Panc1 (cell line): ENCODE measurements at regions not wholly inside any gene's neighbourhood (a gene's known extent, or its start where the extent isn't known, plus 50 kb on each side); places are given as distances from the start of the nearest gene placed in this dataset.

Experiments used
- POLR2AphosphoS5 ChIP-seq: IDR thresholded peaks from 2 replicates; pipeline ENCODE4 v1.6.1; 2012; ENCODE audit warnings: mild to moderate bottlenecking, low read depth, low read length, moderate library complexity
- TF ChIP-seq, protein P1 (sequence below): fragments of 450-650 bp; IDR thresholded peaks from 2 replicates; pipeline ENCODE4 v1.5.1; 2017; ENCODE audit warnings: mild to moderate bottlenecking

- TF ChIP-seq POLR2AphosphoS5 = no peak
- TF ChIP-seq, protein P1, sequence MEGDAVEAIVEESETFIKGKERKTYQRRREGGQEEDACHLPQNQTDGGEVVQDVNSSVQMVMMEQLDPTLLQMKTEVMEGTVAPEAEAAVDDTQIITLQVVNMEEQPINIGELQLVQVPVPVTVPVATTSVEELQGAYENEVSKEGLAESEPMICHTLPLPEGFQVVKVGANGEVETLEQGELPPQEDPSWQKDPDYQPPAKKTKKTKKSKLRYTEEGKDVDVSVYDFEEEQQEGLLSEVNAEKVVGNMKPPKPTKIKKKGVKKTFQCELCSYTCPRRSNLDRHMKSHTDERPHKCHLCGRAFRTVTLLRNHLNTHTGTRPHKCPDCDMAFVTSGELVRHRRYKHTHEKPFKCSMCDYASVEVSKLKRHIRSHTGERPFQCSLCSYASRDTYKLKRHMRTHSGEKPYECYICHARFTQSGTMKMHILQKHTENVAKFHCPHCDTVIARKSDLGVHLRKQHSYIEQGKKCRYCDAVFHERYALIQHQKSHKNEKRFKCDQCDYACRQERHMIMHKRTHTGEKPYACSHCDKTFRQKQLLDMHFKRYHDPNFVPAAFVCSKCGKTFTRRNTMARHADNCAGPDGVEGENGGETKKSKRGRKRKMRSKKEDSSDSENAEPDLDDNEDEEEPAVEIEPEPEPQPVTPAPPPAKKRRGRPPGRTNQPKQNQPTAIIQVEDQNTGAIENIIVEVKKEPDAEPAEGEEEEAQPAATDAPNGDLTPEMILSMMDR = no peak
Observed at GRCh38 chr17:69914520-69914919, 160.5 kb upstream of the KCNJ16 start.
